ENCODE measurements at regions not wholly inside any gene's neighbourhood (a gene's known extent, or its start where the extent isn't known, plus 50 kb on each side); places are given as distances from the start of the nearest gene placed in this dataset.
"Not testable (repeated sequence)": the region's sequence is repeated elsewhere in the genome, so short reads cannot be mapped to it uniquely, and the experiment has no call there.

DNA sequence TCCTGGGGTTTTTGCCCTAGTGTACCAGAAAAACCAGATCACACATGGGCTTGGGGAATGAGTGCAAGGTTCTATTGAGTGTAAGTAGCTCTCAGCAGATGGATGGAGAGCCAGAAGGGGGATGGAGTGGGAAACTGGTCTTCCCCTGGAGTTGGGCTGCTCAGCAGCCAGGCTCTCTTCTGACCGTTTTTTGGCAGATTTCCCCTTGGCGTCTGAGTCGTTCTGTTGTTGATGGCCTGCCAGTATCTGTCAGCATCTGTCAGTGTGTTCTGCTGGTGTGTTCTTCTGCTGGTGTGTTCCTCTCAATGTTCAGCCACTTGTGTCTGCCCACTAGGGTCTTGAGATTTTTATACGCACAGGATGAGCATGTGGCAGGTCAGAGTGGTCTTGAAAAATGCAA, 633.9 kb upstream of the CPEB2 start:
- DNase-seq (ENCODE audit: low spot score): no peak

DNA sequence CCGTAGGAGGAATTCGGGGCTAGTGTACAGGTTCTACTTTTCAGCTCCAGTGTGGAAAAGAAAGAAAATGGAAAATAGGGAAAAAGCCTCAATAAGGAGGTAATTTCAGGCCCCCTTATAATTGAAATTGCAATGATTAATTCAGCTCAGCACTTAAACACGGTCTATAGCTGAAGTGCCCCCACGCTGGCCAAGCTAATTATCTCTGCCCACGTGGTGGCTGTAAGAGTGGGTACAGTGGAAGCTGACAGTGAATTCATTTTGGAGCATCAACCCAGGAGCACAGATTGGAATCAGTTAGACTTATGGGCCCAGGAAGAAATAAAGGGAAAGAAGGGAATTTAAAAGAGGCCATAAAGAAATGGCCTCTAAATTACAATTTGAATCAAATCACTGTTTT, 631.1 kb upstream of the CPEB2 start:
- DNase-seq (ENCODE audit: low spot score): no peak

DNA sequence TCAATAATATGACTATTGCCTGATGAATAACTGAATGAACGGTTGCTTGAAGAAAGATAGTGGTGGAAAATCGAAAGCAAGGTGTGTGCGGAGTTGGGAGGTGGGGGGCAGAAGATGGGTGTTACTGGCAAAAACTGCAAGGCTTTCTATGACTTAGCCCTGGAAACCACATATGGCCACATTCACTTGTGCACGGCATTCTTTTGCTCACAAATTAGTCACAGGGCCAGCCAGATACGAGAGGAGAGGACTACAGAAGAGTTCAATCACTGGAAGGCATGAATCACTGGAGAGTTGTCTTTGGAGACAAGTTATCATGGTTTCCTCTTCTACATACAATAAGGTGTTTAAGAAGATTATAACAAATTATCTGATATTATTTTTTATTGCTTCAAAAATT, 626.5 kb upstream of the CPEB2 start:
- DNase-seq (ENCODE audit: low spot score): no peak

DNA sequence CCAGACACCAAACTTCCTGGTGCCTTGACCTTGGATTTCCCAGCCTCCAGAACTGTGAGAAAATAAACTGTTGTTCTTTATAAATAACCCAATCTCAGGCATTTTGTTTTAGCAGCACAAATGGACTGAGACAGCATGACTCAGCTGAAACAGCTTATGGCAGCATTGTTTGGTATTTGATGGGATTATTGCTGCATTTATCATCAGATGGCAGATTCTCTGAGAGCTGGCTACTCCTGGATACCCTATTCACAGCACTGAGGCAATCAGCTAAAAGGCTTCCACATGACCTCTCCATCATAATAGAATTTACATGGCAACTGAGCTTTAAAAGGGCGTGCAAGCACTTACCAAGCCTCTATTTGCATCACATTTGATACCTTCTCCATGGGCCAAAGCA, 623.1 kb upstream of the CPEB2 start:
- DNase-seq (ENCODE audit: low spot score): no peak

- no peak for DNase-seq (ENCODE audit: low spot score)
Observed at GRCh38 chr4:14383652-14384051, 618.6 kb upstream of the CPEB2 start.

DNA sequence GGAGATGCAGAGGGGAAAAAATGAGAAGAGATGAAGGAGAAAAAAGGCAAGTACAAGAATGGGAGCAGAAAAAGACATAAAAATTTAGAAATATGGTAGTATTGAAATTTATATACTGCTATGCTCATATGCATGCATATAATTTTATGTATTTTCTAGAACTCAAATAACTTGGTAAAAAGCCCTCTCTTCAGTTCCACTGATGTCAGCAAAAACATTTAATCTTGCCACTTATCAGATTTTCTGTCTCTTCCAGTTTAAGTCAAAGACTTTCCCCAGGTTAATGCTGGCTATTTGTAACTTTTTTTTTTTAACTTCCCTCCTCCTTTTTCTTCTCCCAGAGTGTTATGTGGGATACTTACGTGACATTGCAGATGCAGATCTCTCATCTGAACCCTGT, 617.5 kb upstream of the CPEB2 start:
- no peak for DNase-seq (ENCODE audit: low spot score)

DNA sequence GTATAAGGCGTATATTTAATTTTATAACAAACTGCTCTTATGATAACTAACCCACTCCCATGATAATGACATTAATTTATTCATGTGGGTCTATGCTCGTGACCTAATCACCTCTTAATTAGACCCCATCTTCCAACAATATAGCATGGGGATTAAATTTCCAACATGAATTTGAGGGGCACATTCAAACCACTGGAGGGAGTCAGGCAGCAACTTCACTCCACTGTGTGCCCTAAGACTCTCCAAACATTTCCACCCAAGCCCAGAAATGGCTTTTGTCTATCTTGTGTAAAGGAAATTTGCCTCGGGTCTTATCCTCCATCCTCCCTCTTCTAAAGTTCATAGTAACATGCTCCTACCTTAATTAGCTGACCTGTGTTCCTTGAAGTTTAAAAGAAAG, 616.1 kb upstream of the CPEB2 start:
- DNase-seq (ENCODE audit: low spot score): no peak

DNA sequence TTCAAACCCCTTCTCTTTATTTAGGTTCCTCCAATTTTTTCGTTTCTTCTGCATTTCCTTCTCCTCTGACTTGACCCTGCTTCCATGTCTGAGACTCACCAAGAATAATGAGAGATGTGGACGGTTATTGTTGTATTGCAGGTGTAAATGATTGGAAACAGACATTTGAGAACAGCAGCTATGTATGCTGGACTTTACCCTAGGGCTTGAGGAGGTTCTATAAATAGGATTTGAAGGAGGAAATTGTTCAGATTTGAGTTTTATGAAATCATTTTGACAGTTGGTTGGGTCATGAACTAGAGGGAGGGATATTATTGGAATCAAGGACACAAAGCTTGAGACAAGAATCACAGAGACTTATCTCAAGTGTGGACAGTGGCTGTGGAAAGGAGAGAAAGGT, 614.6 kb upstream of the CPEB2 start:
- DNase-seq (ENCODE audit: low spot score): no peak

GRCh38 chr4:14392378-14392777, 609.9 kb upstream of the CPEB2 start:
- DNase-seq (ENCODE audit: low spot score): no peak

DNA sequence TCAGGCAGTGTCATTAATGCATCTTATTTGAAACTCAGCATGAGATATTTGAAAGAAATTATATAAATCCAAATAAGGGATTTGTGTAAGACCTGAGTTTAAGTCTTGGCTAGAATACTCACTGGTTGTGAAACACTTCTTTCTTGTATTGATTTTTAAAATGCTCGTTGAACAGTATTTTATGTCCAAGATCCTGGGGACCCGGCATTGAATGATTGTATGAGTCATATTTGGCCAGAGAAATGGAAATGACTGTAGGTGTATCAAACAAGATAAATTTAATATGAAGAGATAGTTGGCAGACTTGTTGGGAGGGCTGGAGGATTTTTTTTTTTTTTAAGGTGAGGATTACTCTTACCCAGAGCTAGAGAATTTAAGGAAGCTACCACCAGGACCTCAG, 606.1 kb upstream of the CPEB2 start:
- DNase-seq (ENCODE audit: low spot score): no peak

DNA sequence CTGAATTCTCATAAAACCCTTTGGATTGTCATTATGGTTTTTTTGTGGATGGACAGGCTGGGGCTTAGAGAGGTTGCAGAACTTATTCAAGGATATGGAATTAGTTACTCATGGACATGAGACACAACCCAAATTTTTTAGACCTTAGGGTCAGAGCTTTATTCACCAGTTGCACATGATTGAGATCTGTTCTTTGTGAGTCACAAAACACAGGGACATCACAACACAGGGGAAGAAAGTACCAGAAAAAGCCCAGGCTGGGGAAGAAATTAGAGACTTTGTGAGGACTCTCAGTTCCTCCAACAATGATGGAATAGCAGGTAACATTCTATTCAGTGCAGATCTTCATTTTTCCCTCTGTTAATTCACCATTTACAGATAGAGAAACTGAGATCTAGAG, 602.4 kb upstream of the CPEB2 start:
- no peak for DNase-seq (ENCODE audit: low spot score)

DNA sequence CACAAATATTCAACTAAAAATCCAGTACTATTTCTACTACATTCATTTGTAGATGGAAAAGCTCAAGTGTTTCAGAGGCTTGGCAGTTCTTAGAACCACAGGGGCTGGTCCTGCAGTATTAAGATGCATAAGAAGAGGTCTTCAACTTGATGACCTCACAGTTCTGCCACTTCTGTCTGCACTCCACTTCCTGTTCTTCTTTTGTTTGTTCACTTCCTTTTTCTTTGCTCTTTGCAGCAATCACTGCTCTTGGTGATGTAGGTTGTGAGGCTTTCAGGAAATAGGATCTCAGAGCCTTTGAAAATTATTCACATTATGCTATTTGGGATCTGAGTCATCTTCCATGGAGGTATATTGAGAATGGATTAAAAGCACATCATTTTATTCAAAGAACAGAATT, 602.0 kb upstream of the CPEB2 start:
- DNase-seq (ENCODE audit: low spot score): no peak

DNA sequence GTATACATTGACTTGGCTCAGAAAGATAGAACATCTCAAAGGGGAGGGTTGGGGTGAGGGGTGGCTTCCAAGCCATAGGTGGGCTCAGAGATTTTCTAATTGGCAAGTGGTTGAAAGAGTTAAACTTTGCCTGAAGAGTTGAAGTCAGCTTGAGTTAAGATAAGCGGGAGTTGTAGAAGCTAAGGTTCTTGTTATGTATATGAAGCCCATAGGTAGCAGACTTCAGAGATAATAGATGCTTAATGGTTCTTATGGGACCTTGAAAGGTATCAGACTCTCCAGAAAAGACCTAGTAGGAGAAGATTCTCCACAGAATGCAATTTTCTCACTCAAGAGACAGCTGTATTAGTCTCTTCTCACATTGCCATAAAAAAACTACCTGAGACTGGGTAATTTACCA, 599.1 kb upstream of the CPEB2 start:
- DNase-seq (ENCODE audit: low spot score): no peak

- DNase-seq (ENCODE audit: low spot score): no peak
Observed at GRCh38 chr4:14404730-14405129, 597.6 kb upstream of the CPEB2 start.

DNA sequence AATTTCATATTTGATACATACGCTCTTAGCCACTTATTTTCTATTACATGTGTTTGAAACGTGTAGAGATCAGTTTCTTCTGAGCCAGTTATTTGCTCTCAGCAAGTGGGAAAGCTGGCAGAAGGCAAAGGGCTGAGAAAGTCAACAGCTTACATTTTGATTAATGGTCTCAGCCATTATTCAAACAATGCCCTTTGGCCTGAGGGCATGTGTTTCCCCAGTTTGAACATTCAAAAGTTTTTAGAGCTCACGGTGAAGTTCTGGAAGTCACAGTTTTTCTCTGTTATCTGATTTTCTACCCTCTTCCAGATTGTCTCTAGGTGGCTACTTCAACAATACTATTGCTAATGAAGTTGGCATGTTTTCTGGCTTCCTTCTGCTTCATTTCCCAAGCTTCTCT, 591.8 kb upstream of the CPEB2 start:
- no peak for DNase-seq (ENCODE audit: low spot score)

- no peak for DNase-seq (ENCODE audit: low spot score)
Observed at GRCh38 chr4:14415146-14415545, 587.1 kb upstream of the CPEB2 start.

DNA sequence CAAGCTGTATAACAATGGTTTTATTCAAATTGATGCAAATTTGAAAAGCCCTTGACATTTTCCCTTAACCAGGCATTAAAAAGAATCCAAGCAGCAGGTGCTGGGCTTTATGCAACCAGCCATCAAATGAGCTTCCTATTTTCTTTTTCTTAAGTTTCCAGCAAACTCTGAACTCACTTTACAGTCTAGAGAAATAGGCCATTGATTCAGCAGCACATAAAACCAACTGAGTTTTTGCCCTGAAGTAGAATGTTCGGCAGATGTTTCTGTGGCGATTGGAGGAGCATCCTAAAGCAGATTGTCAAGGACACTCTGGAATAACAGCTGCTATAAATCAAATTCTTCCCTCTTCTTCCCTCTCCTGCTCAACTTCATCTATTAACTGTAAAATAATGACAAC, 582.8 kb upstream of the CPEB2 start:
- DNase-seq (ENCODE audit: low spot score): no peak

- not testable (repeated sequence) for DNase-seq (ENCODE audit: low spot score)
Observed at GRCh38 chr4:14426297-14426696, 576.0 kb upstream of the CPEB2 start.

- DNase-seq (ENCODE audit: low spot score): no peak
Observed at GRCh38 chr4:14428125-14428524, 574.2 kb upstream of the CPEB2 start.

GRCh38 chr4:14431155-14432134, 570.8 kb upstream of the CPEB2 start:
- DNase-seq (ENCODE audit: low spot score): no peak

DNA sequence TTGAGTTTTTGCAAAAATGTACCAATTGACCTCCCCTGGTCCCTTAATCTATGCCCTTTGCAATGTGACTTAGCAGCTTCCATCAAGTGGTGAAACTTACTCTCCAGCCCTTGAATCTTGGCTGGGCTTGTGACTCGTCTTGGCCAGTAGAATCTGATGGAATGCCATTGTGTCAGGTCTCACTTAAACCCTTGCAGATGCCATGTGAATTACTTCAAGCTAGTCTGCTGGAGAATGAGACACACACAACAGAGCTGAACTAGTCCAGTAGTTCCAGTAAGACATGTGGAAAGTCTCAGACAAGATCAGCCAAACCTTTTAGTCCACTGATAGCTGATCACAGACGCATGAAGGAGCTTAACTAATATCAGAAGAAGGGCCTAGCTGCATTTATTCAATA, 567.8 kb upstream of the CPEB2 start:
- no peak for DNase-seq (ENCODE audit: low spot score)

DNA sequence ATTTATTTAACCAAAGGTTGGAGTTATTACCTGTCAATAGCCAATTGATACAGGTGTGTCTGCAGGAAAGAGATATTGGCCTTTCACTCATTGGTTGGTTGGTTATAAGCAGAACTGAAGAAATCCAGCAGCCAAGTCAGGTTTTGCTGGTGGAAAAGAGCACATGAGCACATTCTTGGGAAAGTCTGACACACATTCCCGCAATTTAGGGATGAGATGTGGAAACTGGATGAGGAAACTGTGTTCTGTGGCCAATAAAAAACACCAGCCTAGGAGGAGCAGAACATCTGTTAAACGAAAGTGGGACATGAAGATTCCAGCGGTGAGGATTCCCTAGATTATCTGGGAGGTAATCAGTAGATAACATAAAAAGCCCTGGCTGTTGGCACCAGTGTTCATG, 567.4 kb upstream of the CPEB2 start:
- DNase-seq (ENCODE audit: low spot score): no peak

GRCh38 chr4:14441561-14441960, 560.7 kb upstream of the CPEB2 start:
- DNase-seq (ENCODE audit: low spot score): no peak

DNA sequence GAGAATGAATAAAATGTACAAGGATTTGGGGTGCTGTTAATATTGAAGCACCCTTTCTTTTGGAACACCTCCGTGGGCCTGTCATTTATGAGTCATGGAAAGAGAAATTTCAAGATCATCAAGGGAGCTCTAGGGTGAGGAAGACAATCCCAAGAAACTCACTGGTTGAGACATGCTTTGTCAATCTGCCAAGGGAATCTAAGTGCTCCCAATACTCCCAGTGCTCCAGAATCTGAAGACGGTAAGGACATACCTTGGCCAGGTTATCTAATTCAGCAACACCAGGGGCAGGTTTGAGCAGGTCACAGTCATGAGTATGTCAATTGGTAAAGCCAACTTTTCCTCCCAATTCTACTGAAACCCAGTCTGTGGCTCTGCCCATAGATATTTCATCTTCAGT, 556.4 kb upstream of the CPEB2 start:
- no peak for DNase-seq (ENCODE audit: low spot score)

All from hematopoietic multipotent progenitor cell treated with erythropoietin and hydrocortisone succinate and interleukin-3 and kit ligand, for 15 days (in vitro differentiated cells).